GM12878 (cell line): ENCODE measurements at regions not wholly inside any gene's neighbourhood (a gene's known extent, or its start where the extent isn't known, plus 50 kb on each side); places are given as distances from the start of the nearest gene placed in this dataset.

Source experiments
- GABPA ChIP-seq: IDR thresholded peaks from 2 replicates; pipeline ENCODE4 v1.6.1; 2014; ENCODE audit warnings: antibody characterized with exemption, low read depth, mild to moderate bottlenecking, inconsistent platforms
- HDGF ChIP-seq: fragments of 450-650 bp; IDR thresholded peaks from 2 replicates; pipeline ENCODE4 v1.6.1; 2016; ENCODE audit warnings: antibody characterized with exemption
- NRF1 ChIP-seq: conservative IDR thresholded peaks from 2 replicates; pipeline ENCODE4 v1.6.1; 2011; ENCODE audit warnings: mild to moderate bottlenecking, low read depth, low read length, improper control_type of control experiment
- POLR2A ChIP-seq: IDR thresholded peaks from 2 replicates; pipeline ENCODE4 v1.6.1; 2011; ENCODE audit warnings: low read depth, mild to moderate bottlenecking, low read length
- SP1 ChIP-seq: IDR thresholded peaks from one replicate; pipeline ENCODE4 v1.6.1; 2011; ENCODE audit warnings: low read depth, low read length
- STAT1 ChIP-seq: fragments of 450-650 bp; conservative IDR thresholded peaks from 2 replicates; pipeline ENCODE4 v1.6.1; 2014; ENCODE audit warnings: antibody characterized with exemption, mild to moderate bottlenecking
- TARDBP ChIP-seq: IDR thresholded peaks from 2 replicates; pipeline ENCODE4 v1.6.1; 2016; ENCODE audit warnings: borderline replicate concordance
- TCF7 ChIP-seq: IDR thresholded peaks from 2 replicates; pipeline ENCODE4 v1.6.1; 2014; ENCODE audit warnings: antibody characterized with exemption, borderline replicate concordance
- YY1 ChIP-seq: IDR thresholded peaks from 2 replicates; pipeline ENCODE4 v1.6.1; 2011; ENCODE audit warnings: low read depth, mild to moderate bottlenecking, low read length
- ZNF207 ChIP-seq: fragments of 450-650 bp; IDR thresholded peaks from 2 replicates; pipeline ENCODE4 v1.6.1; 2014; ENCODE audit warnings: antibody characterized with exemption, mild to moderate bottlenecking, borderline replicate concordance
- TF ChIP-seq, protein P1 (sequence below), 3 experiments: IDR thresholded peaks in 2 of 3; conservative IDR thresholded peaks in 1 of 3; 2 replicates each; pipeline ENCODE4 v1.5.1; 2011; ENCODE audit warnings: low read depth in 3 of 3, low read length in 3 of 3, mild to moderate bottlenecking in 3 of 3, control low read depth in 2 of 3, moderate library complexity in 2 of 3, inconsistent platforms in 1 of 3, mixed read lengths in 1 of 3; ENCODE audit not compliant: control insufficient read depth in 2 of 3, insufficient read depth in 1 of 3; ENCODE audit errors: extremely low read depth in 1 of 3
- TF ChIP-seq, protein P2 (sequence below): IDR thresholded peaks from 2 replicates; pipeline ENCODE4 v1.6.1; 2011; ENCODE audit warnings: low read depth, mild to moderate bottlenecking, low read length, moderate library complexity, borderline replicate concordance; ENCODE audit errors: extremely low read depth
- TF ChIP-seq, protein P3 (sequence below): IDR thresholded peaks from 2 replicates; pipeline ENCODE4 v1.6.1; 2012; ENCODE audit warnings: mild to moderate bottlenecking, low read depth, low read length
- TF ChIP-seq, protein P4 (sequence below): IDR thresholded peaks from 2 replicates; pipeline ENCODE4 v1.6.1; 2012; ENCODE audit warnings: low read depth, low read length, improper control_type of control experiment

DNA sequence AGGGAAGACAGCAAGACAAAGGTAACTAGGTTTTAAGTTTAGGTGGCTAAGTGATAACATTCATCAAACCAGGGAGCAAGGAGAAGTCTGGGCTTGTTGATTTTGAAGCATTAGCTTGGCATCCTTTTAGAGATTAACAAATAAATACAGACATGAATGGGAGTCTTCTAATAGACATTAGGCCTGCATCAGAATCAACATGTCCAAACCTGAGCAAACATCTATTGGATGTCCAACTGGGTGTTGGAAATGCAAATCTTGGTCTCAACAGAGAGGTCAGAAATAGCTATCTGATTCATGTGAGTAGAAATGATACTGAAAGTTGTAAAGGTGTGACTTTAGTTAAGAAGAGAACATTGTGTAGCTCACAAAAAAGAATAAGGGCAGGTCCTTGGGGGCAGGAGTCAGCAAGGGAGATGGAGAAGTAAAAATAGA is 85.5 kb upstream of the RND3 start:
- TF ChIP-seq, protein P1, sequence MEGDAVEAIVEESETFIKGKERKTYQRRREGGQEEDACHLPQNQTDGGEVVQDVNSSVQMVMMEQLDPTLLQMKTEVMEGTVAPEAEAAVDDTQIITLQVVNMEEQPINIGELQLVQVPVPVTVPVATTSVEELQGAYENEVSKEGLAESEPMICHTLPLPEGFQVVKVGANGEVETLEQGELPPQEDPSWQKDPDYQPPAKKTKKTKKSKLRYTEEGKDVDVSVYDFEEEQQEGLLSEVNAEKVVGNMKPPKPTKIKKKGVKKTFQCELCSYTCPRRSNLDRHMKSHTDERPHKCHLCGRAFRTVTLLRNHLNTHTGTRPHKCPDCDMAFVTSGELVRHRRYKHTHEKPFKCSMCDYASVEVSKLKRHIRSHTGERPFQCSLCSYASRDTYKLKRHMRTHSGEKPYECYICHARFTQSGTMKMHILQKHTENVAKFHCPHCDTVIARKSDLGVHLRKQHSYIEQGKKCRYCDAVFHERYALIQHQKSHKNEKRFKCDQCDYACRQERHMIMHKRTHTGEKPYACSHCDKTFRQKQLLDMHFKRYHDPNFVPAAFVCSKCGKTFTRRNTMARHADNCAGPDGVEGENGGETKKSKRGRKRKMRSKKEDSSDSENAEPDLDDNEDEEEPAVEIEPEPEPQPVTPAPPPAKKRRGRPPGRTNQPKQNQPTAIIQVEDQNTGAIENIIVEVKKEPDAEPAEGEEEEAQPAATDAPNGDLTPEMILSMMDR (IDR thresholded peaks at IDR 0.05 in 2 of 3, conservative IDR thresholded peaks at IDR 0.05 in 1 of 3; ENCODE audit: control insufficient read depth in 2 of 3, extremely low read depth in 1 of 3, insufficient read depth in 1 of 3, low read depth in 3 of 3, low read length in 3 of 3), result no peak
- TF ChIP-seq HDGF (no peak), NRF1 (no peak), YY1 (no peak), TARDBP (no peak), ZNF207 (no peak), POLR2A (no peak), STAT1 (no peak), TCF7 (no peak), GABPA (no peak), SP1 (no peak)
- TF ChIP-seq, protein P2, sequence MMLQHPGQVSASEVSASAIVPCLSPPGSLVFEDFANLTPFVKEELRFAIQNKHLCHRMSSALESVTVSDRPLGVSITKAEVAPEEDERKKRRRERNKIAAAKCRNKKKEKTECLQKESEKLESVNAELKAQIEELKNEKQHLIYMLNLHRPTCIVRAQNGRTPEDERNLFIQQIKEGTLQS, result no peak
- TF ChIP-seq, protein P3, sequence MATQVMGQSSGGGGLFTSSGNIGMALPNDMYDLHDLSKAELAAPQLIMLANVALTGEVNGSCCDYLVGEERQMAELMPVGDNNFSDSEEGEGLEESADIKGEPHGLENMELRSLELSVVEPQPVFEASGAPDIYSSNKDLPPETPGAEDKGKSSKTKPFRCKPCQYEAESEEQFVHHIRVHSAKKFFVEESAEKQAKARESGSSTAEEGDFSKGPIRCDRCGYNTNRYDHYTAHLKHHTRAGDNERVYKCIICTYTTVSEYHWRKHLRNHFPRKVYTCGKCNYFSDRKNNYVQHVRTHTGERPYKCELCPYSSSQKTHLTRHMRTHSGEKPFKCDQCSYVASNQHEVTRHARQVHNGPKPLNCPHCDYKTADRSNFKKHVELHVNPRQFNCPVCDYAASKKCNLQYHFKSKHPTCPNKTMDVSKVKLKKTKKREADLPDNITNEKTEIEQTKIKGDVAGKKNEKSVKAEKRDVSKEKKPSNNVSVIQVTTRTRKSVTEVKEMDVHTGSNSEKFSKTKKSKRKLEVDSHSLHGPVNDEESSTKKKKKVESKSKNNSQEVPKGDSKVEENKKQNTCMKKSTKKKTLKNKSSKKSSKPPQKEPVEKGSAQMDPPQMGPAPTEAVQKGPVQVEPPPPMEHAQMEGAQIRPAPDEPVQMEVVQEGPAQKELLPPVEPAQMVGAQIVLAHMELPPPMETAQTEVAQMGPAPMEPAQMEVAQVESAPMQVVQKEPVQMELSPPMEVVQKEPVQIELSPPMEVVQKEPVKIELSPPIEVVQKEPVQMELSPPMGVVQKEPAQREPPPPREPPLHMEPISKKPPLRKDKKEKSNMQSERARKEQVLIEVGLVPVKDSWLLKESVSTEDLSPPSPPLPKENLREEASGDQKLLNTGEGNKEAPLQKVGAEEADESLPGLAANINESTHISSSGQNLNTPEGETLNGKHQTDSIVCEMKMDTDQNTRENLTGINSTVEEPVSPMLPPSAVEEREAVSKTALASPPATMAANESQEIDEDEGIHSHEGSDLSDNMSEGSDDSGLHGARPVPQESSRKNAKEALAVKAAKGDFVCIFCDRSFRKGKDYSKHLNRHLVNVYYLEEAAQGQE, result no peak
- TF ChIP-seq, protein P4, sequence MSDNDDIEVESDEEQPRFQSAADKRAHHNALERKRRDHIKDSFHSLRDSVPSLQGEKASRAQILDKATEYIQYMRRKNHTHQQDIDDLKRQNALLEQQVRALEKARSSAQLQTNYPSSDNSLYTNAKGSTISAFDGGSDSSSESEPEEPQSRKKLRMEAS, result no peak
